Hypothalamus (tissue), 51 donors: ENCODE measurements at regions not wholly inside any gene's neighbourhood (a gene's known extent, or its start where the extent isn't known, plus 50 kb on each side); places are given as distances from the start of the nearest gene placed in this dataset.

Experiments
- DNase-seq, 51 donors: peaks; one replicate each; lab custom pipeline; 2025; lab: John Stamatoyannopoulos, UW

DNA sequence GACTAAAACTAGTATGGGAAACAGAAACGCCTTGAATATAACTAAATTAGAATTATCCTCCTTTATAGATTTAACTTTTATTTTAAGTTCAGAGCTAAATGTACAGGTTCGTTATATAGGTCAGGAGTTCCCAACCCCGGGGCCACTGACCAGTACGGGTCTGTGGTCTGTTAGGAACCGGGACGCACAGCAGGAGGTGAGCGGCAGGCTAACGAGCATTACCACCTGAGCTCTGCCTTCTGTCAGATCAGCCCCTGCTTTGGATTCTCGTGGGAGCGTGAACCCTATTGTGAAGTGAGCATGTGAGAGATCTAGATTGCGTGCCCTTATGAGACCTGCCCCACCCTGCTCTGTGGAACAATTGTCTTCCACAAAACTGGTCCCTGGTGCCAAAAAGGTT is 51.0 kb downstream of the FAT4 start:
- no peak for DNase-seq

DNA sequence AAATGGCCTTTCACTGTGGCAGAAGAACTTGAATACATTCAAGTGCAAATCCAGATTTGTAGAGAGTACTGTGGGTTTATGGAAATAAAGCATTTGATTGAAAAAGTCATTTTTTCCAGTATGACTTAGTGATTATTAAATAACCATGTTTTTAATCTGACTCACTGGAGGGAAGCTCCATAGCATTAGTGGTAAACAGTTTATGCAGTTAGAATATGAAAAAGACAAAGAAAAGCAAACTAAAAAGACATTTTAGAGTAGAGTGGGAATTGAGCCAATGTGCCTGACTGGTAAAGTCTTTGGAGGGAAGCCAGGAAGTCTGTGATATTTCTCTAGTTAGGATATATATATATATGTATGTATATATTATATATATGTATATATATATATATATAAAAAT is 53.4 kb downstream of the FAT4 start:
- DNase-seq: no peak

DNA sequence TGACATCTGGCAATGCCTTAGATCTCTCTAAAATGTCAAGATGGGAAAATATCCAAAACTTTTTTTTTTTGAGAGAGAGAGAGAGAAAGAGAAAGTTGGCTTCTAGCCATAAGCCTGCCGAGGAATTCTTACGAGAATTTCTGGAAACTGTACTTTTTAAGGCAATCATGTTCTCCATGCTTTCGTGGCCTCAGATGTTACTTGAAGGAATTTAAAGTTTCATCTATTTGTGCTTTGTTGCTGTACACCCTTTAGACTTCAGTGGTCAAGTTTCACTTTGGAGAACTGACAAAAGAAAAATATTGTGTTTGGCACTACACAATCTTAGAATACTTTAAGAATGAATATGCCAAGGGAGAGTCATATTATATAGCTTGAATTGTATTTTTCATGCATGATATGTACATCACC is 53.9 kb downstream of the FAT4 start:
- DNase-seq: no peak

DNA sequence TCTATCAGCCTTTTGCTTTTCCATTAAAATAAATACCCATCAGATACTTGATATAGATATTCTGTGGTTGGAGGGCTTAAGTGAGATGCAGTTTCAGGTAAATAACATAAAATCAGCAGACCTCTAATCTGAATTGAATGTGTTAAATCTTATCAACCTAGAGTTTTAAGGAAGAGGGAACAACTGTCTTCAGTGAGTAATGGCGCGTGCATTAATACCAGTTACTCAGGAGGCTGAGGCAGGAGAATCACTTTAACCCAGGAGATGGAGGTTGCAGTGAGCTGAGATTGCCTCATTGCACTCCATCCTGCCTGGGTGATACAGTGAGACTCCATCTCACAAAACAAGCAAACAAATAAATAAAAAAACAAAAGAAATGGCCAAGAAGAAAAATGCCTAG is 54.3 kb downstream of the FAT4 start:
- DNase-seq: no peak

DNA sequence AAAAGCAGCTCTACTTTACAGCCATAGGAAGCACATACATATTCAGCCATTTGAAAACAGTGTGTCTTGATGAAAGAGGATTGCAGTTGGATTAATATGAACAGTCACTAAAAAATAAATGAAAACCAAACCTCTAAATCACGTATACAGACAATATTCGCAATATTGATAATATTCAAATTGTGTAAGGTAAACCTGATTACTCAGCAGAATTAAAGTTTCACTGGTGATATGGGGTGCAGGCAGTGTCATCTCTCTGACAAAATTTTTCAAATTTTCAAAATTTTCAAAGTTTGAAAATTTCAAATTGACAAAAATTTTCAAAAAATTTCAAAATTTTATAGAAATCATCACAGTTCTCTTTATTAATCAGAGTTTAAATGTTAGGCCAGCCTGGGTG is 55.7 kb downstream of the FAT4 start:
- DNase-seq: no peak

DNA sequence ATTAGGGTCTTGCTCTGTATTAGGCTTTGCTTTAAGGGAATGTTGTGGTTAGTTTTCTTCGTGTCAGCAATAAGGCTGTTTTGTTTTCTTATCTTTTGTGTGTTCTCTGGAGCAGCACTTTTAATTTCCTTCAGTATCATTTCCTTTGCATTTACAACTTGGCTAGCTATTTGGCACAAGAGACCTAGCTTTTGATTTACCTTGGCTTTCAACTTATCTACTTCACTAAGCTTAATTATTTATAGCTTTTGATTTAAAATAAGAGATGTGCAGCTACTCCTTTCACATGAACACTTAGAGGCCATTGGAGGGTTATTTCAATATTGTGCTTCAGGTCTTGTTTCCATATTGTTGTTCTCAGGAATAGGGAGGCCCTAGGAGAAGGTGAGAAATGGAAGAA is 68.2 kb downstream of the FAT4 start:
- DNase-seq: no peak

DNA sequence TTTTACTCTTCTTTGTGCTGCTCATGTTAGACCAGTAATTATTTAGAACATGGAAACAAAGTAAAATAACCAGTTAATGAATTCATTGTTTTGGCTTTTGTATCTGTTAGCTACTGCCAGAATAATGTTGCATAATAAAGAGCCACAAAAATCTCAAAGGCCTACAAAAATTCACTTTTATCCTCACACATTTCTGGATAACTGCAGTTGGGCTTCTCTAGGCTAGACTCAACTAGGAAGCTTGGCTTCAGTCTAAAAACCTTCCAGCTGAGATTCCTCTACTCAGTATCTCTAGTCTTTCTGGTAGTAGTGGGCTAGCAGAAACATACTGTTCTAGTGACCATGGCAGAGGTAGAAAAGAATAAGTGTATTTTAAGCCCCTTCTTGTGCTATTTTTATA is 73.0 kb downstream of the FAT4 start:
- no peak for DNase-seq

DNA sequence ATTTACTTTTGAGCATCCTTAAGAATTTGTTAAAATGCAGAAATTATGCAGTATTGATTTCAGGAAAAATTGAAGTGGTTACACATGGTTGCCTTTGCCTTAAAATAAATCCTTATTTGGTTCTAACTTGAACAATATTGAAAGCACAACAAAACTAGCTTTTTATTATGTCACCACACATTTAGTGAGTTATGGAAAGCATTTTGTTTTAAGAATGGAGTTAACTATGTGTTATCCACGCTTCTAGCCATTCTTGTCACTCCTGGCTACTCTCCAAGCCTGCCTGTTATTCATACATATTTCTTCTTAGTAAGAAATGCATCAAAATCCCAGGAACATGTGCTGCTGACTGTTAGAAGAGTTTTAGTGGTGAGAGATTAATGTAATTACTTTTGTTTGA is 73.9 kb downstream of the FAT4 start:
- DNase-seq: no peak

DNA sequence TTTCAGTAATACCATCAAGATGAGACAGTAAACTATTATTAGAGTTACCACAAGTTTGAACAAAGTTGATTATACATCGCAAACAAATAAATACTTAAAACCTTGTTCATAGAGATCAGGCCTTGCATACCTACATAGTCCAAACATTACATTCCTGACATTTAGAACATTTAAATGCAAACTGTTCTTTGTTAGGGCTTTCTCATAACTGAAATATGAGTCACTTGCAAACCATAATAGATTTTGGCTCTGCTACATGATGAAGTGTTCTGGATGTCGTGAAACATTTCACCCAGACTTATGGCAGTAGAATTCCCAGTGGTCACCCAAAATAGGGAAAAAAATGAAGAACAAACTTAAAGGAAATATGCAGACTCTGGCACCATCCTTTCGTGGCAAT is 75.0 kb downstream of the FAT4 start:
- no peak for DNase-seq

DNA sequence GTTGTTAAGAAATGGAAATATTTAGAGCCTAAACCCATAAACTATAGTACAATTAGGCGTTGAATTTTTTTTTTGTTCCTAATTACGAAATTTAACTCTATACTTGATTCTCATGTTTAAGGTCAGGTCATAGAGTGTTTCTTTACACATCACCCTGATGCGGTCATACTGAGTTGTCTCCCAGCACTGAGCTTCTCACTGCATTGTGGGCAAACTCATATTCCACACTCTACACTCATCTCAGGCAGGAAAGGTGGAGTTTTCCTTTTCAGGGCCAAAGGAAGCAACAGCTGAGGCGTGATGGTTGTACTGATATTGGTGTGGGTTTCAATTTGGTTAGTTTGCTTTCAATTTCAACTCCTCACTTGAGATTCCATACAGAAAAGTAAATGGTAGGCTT is 75.4 kb downstream of the FAT4 start:
- DNase-seq: no peak

DNA sequence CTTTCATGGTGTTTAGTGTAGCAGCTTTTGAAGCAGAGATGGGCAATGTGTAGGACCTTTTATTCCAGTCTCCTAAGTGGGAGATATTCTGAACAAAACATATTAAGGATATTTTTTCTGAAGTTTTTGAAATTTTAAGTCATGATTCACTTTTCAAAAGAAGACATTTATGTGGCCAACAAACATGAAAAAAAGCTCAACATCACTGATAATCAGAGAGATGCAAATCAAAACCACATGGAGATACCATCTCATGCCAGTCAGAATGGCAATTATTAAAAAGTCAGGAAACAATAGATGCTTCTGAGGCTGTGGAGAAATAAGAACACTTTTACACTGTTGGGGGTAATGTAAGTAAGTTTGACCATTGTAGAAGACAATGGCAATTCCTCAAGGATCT is 76.0 kb downstream of the FAT4 start:
- DNase-seq: no peak

DNA sequence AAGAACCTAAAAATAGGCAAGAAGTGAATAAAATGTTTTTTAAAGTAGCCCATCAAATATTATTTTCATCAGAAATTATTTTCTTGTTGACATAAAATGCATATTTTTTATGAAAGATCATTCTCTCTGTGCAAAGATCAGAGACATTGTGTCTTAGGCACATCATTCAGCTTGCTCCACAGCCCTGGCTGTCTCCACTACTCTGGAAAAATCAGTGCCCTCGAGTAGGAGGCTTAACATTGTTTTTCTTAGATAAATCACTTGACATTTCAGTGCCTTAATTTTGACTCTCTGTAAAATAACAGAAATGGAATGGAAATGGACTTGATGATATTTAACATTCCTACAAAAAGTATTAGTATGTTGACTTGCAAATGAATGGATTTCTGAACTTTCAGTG is 77.9 kb downstream of the FAT4 start:
- DNase-seq: no peak

DNA sequence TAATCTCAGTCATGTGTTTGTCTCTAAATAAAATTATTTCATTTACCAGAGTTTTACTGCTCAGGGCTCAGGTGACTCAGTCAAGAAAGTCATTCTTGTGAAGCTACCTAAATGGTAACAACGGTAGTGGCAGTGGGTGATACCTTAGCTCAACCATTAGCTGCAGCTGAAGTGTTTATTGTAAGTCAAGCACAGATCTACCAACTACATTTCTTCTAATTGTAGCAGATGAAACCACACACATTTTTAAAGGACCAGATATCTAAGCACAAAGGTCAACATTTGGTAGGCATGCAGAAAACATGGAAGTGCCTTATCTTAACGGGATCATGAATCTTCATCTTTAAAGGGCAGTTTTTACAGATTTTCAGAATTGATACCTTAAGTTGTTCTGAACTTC is 79.1 kb downstream of the FAT4 start:
- DNase-seq: no peak

DNA sequence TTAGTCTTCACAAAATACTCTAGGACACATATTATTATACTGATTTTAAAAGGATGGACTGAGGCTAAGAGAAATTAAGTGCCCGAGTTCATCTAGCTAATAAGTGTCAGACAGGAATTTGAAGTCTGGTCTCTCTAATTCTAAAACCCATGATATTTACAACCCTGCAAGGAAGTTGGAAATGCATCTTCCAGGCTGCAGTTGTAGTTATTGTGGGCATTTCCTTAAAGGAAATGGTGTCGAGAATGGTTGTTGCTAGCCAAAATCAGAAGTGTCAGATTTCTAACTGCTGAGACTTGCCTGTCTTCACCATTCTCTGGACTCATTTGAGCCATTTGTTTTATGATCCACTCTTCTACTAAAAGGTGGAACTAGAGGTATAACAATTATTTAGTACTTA is 82.5 kb downstream of the FAT4 start:
- no peak for DNase-seq

DNA sequence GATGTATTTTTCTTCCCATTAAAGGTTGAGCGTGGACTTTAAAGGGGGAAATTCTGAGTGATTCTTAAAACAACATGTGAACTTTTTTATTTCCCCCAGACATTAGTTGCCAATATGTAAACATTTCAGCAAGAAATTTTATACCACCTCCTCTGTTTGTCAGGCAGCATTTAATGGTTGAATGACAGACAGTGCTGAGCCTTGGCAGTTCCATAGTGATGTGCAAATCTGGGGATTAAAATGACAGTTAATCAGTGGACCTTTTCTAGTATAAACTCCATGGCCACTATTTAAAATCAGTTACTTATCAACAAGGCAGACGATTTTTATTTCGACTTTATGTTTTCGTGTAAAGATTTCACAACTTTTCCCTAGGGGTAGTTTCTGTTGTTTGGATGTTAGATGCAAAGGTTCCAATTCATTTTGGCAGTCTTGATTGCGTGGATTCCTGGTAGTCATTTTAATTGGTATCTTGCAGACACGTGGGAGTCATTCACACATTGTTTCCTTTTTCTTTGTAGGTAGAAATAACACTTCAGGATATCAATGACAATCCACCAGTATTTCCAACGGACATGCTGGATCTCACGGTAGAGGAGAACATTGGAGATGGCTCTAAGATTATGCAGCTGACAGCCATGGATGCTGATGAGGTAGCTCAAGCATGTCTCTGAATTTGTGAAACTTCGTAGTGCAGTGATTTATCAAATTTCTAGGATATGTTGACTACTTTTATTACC is 83.7 kb downstream of the FAT4 start:
- no peak for DNase-seq

DNA sequence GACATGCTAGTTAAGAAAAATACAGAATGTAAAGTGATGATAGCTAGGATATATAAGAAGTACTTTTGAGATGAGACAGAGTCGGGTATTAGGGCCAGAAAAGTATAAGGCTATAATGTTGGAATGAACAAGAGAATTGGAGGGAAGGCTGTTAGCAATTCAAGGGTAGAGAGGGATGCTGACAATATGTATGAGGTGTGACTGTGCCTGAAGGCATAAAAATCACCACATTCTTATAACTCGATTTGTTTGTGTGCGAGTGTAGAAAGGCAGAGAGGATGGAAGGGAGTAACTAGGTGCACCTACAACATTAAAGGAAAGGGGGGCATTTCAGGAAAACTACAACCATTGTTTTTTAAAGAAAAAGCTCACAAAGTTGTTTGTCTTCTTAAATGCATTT is 86.0 kb downstream of the FAT4 start:
- DNase-seq: no peak

DNA sequence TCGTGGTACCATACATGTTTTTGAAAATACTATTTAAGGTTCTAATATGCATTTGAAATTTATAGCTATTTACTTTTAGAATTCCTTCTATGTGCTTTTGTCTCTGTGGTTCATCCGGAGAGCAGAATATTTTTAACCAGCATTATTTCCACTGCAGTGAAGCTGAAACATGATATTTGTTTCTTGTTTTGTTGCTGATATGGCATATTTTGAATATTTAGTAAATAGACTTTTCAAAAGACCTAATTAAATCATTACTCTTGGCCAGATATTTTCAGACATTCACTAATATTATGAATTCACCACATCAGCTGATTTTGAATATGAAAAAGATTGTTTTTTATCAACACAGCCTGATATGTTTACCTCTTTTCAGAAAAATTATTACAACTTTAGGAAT is 87.0 kb downstream of the FAT4 start:
- DNase-seq: no peak

DNA sequence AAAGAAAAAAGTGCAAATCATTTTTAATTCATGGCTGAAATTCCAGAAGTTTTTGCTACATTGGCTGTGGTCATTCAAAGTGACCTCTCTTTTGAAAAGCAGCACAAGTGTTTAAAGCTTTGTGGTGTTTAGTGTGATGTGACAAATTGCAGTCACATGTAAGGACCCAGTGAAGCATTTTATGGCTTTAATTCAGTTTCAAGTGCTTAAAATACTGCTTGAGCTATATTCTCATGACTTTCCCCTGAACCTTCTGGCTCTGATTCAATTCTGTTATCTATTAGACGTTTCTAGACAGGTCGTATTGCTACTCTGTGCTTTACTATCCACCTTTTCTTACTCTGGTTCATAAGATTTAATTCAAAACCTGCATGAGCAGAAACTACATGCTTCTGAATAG is 105.8 kb downstream of the FAT4 start:
- no peak for DNase-seq

DNA sequence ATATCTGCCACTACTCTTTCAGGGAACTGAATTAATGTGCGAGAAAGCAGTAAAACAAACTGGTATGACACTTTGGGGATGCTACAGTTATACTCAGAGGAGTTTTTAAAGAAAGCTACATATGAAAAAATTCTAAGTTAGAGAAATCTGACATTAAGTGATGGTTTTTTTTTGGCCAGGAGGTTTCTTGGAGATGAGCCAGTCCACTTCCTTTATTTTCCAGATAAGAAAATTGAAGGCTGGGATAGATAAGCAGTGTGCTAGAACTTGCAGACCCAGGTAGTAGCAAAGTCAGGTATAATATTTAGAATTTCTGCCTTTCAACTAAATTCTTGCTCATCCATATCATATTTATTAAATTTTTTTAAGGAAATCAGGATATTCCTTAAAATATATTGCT is 106.8 kb downstream of the FAT4 start:
- DNase-seq: no peak

DNA sequence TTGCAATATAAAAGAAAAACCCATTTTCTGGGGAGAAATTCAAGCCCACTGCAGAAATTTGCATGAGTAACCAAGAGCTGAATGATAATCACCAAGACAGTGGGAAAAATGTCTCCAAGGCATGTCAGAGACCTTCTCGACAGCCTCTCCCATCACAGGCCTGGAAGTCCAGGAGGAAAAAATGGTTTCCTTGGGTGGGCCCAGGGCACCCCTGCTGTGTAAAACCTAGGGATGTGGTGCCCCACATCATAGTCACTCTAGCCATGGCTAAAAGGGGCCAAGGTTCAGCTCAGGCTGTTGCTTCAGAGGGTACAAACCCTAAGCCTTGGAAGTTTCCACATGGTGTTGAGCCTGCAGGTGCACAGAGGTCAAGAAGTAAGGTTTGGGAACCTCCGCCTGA is 108.4 kb downstream of the FAT4 start:
- no peak for DNase-seq

DNA sequence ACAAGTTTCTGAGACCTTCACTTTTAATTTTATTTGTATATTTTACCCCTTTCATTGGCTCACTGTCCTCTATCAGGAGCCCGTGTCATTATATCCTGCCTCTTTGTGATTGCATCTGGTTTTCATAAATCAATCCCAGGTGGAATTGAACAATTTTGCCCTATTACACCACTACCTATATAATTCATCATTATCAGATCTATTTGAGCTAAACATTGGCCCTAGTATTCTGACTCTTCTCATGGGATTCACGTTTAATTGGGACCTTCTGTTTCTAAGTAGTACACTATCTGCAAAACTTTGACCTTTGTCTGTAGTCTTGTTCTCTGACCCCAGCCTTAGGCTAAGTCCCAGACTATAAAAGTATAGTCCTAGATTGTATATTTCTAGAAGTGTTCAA is 114.1 kb downstream of the FAT4 start:
- no peak for DNase-seq

DNA sequence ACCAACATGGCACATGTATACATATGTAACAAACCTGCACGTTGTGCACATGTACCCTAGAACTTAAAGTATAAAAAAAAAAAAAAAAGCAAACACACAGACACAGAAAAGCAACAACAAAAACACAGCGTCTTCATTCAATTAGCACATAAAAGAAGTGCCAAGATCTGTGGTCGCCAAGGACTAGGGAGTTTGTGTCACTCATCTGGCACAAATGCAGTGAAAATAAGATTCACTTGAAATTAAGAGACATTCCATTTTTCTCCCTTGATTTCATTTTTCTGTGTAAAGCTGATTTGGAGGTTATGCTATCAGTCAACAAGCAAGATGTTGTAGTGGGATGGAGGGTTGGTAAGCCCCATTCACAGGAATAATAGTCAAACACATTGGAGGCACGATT is 115.3 kb downstream of the FAT4 start:
- DNase-seq: no peak

DNA sequence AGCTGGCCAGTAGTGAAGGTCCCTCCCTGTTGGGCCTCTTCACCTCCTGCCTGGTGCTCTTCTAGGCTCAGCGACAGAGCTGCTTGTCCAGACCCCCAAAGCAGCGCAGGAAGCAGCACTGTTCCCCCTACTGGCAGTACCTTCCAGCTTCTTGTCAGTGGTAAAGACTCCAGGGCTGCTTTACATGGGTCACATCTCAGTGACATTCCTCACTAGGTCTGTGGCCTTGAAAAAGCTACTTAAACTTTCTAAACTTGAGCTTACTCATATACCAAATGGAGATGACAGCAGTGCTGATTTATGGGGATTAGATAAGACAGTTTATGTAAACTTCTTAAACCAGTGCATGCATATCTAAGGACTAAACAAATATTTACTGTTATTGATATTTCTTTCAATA is 117.3 kb downstream of the FAT4 start:
- DNase-seq: peak in 12 of 51 donors; percentile 2 to 37 (median 6)
